HCT116 (cell line): ENCODE measurements at regions not wholly inside any gene's neighbourhood (a gene's known extent, or its start where the extent isn't known, plus 50 kb on each side); places are given as distances from the start of the nearest gene placed in this dataset.

Experiments
- ATAC-seq: fragments of 200-7000 bp; cut with Tn5 transposase; 2 replicates; pipeline ENCODE4 v1.9.1; 2020; ENCODE audit warnings: mild to moderate bottlenecking, moderate library complexity
- BruUV-seq: library from RNA; stranded (reverse); fragments of 400-500 nt; replicated peaks from 2 replicates; lab custom pipeline; 2021; lab: Mats Ljungman, UMichigan
- CTCF ChIA-PET: fragments of 300-600 bp; sonication (Branson Sonifier 250); formaldehyde crosslinking; loops from one replicate; lab custom pipeline; 2021; ENCODE audit warnings: antibody characterized with exemption; lab: Charles Lee
- POLR2A ChIA-PET: fragments of 300-600, 350-600 bp; sonication (Branson Sonifier 250); formaldehyde crosslinking; loops from one replicate; lab custom pipeline; 2021; ENCODE audit warnings: antibody characterized with exemption; lab: Charles Lee
- RAD21 ChIA-PET, 2 experiments: fragments of 300-600 bp; sonication (Branson Sonifier 250); formaldehyde crosslinking; loops; one replicate each; lab custom pipeline; 2023; ENCODE audit warnings: low total read pairs in 2 of 2; ENCODE audit not compliant: uncharacterized antibody in 2 of 2, unreplicated experiment in 2 of 2, low non-redundant PET in 1 of 2; lab: Charles Lee
- DNase-seq: peaks from one replicate; pipeline ENCODE4 v3.0.0-alpha.2; 2010; ENCODE audit warnings: low read depth, low spot score
- H2AFZ ChIP-seq: fragments of 200-600 bp; shearing (Covaris generic), sonication (generic); 2 replicates; pipeline ENCODE4 v1.6.1; 2017; ENCODE audit warnings: low read depth, mixed run types, mixed read lengths, antibody characterized with exemption, low read length; ENCODE audit not compliant: poor library complexity, severe bottlenecking
- H3K27ac ChIP-seq: 2 replicates; pipeline ENCODE4 v1.5.1; 2012; ENCODE audit warnings: low read depth, low read length
- H3K27me3 ChIP-seq: fragments of 200-600 bp; sonication (generic); 2 replicates; pipeline ENCODE4 v1.6.1; 2016; ENCODE audit warnings: mixed run types, low read length, mixed read lengths; ENCODE audit not compliant: insufficient read depth
- H3K36me3 ChIP-seq, 2 experiments: fragments of 200-500 bp in 1 of 2; fragments of 200-600 bp in 1 of 2; sonication (Bioruptor generic) in 1 of 2; sonication (generic) in 1 of 2; 2 replicates each; pipeline versions ENCODE4 v1.5.1 to v1.6.1; 2014 to 2016; ENCODE audit warnings: low read length in 2 of 2, inconsistent platforms in 1 of 2, mixed read lengths in 1 of 2, mixed run types in 1 of 2; ENCODE audit not compliant: insufficient read depth in 2 of 2, control insufficient read depth in 1 of 2
- H3K4me1 ChIP-seq, 2 experiments: fragments of 200-600 bp in 1 of 2; sonication (generic) in 1 of 2; 2 replicates each; pipeline versions ENCODE4 v1.5.1 to v1.6.1; 2012 to 2017; ENCODE audit warnings: low read length in 2 of 2, inconsistent platforms in 1 of 2, mild to moderate bottlenecking in 1 of 2, mixed read lengths in 1 of 2, mixed run types in 1 of 2, moderate library complexity in 1 of 2; ENCODE audit not compliant: insufficient read depth in 2 of 2, control insufficient read depth in 1 of 2
- H3K4me2 ChIP-seq: fragments of 200-600 bp; sonication (generic); 2 replicates; pipeline ENCODE4 v1.6.1; 2017; ENCODE audit warnings: mixed run types, low read length, mixed read lengths
- H3K4me3 ChIP-seq, 2 experiments: fragments of 200-600 bp in 1 of 2; sonication (generic) in 1 of 2; replicated peaks in 1 of 2; 2 replicates each; pipeline ENCODE4 v1.5.1; 2011 to 2016; ENCODE audit warnings: low read length in 2 of 2, control low read depth in 1 of 2, low read depth in 1 of 2, mild to moderate bottlenecking in 1 of 2, mixed read lengths in 1 of 2, mixed run types in 1 of 2
- H3K79me2 ChIP-seq: fragments of 200-600 bp; sonication (generic); 2 replicates; pipeline ENCODE4 v1.6.1; 2017; ENCODE audit warnings: mild to moderate bottlenecking, mixed run types, low read length, moderate library complexity, mixed read lengths; ENCODE audit not compliant: insufficient read depth
- H3K9ac ChIP-seq: fragments of 200-600 bp; sonication (generic); 2 replicates; pipeline ENCODE4 v1.6.1; 2016; ENCODE audit warnings: low read length, mixed read lengths
- H3K9me2 ChIP-seq: fragments of 200-600 bp; sonication (generic), shearing (Covaris generic); 2 replicates; pipeline ENCODE4 v1.6.1; 2017; ENCODE audit warnings: mixed run types, mild to moderate bottlenecking, moderate library complexity; ENCODE audit not compliant: insufficient read depth
- H3K9me3 ChIP-seq, 2 experiments: fragments of 200-500 bp in 1 of 2; fragments of 200-600 bp in 1 of 2; sonication (Bioruptor generic) in 1 of 2; sonication (generic) in 1 of 2; 2 replicates each; pipeline ENCODE4 v1.6.1; 2014 to 2017; ENCODE audit warnings: low read length in 2 of 2, mixed read lengths in 2 of 2, inconsistent platforms in 1 of 2, low read depth in 1 of 2, mild to moderate bottlenecking in 1 of 2, mixed run types in 1 of 2, moderate library complexity in 1 of 2; ENCODE audit not compliant: control insufficient read depth in 1 of 2, insufficient read depth in 1 of 2
- H4K20me1 ChIP-seq: fragments of 200-600 bp; sonication (generic), shearing (Covaris generic); 2 replicates; pipeline ENCODE4 v1.6.1; 2017; ENCODE audit warnings: mixed run types, mild to moderate bottlenecking, moderate library complexity; ENCODE audit not compliant: insufficient read depth
- ATF3 ChIP-seq: IDR thresholded peaks from 2 replicates; pipeline ENCODE4 v1.6.1; 2012
- CEBPB ChIP-seq: IDR thresholded peaks from 2 replicates; pipeline ENCODE4 v1.6.1; 2012; ENCODE audit warnings: low read depth
- EGR1 ChIP-seq: IDR thresholded peaks from 2 replicates; pipeline ENCODE4 v1.6.1; 2012; ENCODE audit warnings: low read depth
- EZH2phosphoT487 ChIP-seq: fragments of 200-600 bp; IDR thresholded peaks from 2 replicates; pipeline ENCODE4 v1.6.1; 2018; ENCODE audit warnings: antibody characterized with exemption, borderline replicate concordance
- FOSL1 ChIP-seq: IDR thresholded peaks from 2 replicates; pipeline ENCODE4 v1.6.1; 2012; ENCODE audit warnings: low read depth
- JUND ChIP-seq: IDR thresholded peaks from 2 replicates; pipeline ENCODE4 v1.6.1; 2012
- RAD21 ChIP-seq: IDR thresholded peaks from 2 replicates; pipeline ENCODE4 v1.6.1; 2012; ENCODE audit warnings: low read depth, mild to moderate bottlenecking
- SIN3A ChIP-seq: IDR thresholded peaks from 2 replicates; pipeline ENCODE4 v1.6.1; 2012; ENCODE audit warnings: low read depth
- SP1 ChIP-seq: IDR thresholded peaks from 2 replicates; pipeline ENCODE4 v1.6.1; 2012; ENCODE audit warnings: low read depth
- SRF ChIP-seq: IDR thresholded peaks from 2 replicates; pipeline ENCODE4 v1.6.1; 2012; ENCODE audit warnings: low read depth
- TCF7L2 ChIP-seq: IDR thresholded peaks from 2 replicates; pipeline ENCODE4 v1.7.0; 2011; ENCODE audit warnings: borderline replicate concordance, inconsistent platforms; ENCODE audit not compliant: insufficient read depth, insufficient read length; ENCODE audit errors: extremely low read depth
- YY1 ChIP-seq: IDR thresholded peaks from 2 replicates; pipeline ENCODE4 v1.6.1; 2011; ENCODE audit warnings: low read length, low read depth, moderate library complexity, mild to moderate bottlenecking; ENCODE audit not compliant: insufficient replicate concordance; ENCODE audit errors: extremely low read depth
- ZBTB33 ChIP-seq: IDR thresholded peaks from 2 replicates; pipeline ENCODE4 v1.6.1; 2011; ENCODE audit warnings: mild to moderate bottlenecking, low read length, moderate library complexity; ENCODE audit not compliant: insufficient replicate concordance; ENCODE audit errors: extremely low read depth
- ZFX ChIP-seq: fragments of 450-650 bp; IDR thresholded peaks from 2 replicates; pipeline ENCODE4 v1.6.1; 2017
- ZNF274 ChIP-seq: fragments of 200-500 bp; sonication (Bioruptor generic); IDR thresholded peaks from 2 replicates; pipeline ENCODE4 v1.6.1; 2014; ENCODE audit warnings: mild to moderate bottlenecking, low read depth, low read length, inconsistent platforms
- intact Hi-C: fragments of 100-400 bp; cut with micrococcal nuclease; formaldehyde crosslinking; loops from 2 replicates; pipeline ENCODE4 v1.10.0; 2022
- TF ChIP-seq, protein P1 (sequence below), 3 experiments: fragments of 200-600 bp in 1 of 3; sonication (generic) in 1 of 3; IDR thresholded peaks in 2 of 3; conservative IDR thresholded peaks in 1 of 3; 2 replicates each; pipeline ENCODE4 v1.5.1; 2012 to 2017; ENCODE audit warnings: low read depth in 2 of 3, low read length in 2 of 3, antibody characterized with exemption in 1 of 3, borderline replicate concordance in 1 of 3, control low read depth in 1 of 3, mild to moderate bottlenecking in 1 of 3, mixed read lengths in 1 of 3, mixed run types in 1 of 3, moderate library complexity in 1 of 3; ENCODE audit not compliant: insufficient read depth in 1 of 3
- TF ChIP-seq, protein P2 (sequence below): IDR thresholded peaks from 2 replicates; pipeline ENCODE4 v1.6.1; 2012; ENCODE audit warnings: low read depth

DNA sequence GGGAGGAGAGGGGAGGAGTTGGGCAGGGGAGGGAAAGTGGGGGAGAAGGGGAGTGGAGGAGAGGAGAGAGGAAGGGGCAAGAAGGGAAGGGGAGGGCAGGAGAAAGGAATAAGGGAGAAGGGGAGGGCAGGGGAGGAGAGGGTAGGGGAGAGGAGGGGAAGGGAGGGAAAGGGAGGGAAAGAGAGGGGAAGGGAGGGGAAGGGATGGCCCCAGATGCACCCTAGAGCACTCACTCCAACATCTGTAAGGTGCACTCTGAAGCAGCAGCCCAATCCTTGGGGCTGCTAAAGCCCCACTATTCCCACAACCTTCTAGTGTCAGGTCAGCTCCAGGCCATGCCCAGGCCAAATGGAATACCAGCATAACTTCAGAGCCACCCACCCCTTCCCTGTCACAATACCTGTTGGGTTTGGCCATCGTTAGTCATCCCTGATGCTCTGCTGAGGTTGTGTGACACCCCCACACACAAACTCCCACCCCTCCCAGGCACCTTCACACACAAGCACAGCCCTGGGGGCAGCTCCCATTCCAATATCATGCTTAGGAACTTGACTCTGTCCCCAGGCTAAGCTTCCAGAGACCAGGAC lies 55.7 kb upstream of the PKDCC start:
- no peak for TF ChIP-seq FOSL1
- no peak for TF ChIP-seq SRF
- no peak for TF ChIP-seq SP1
- no peak for TF ChIP-seq ZBTB33
- TF ChIP-seq JUND = no peak
- TF ChIP-seq ZFX = no peak
- TF ChIP-seq YY1 = no peak
- TF ChIP-seq RAD21 = no peak
- TF ChIP-seq TCF7L2 = no peak
- TF ChIP-seq CEBPB = no peak
- TF ChIP-seq ATF3 = no peak
- TF ChIP-seq EZH2phosphoT487 = no peak
- no peak for TF ChIP-seq ZNF274
- TF ChIP-seq, protein P1, sequence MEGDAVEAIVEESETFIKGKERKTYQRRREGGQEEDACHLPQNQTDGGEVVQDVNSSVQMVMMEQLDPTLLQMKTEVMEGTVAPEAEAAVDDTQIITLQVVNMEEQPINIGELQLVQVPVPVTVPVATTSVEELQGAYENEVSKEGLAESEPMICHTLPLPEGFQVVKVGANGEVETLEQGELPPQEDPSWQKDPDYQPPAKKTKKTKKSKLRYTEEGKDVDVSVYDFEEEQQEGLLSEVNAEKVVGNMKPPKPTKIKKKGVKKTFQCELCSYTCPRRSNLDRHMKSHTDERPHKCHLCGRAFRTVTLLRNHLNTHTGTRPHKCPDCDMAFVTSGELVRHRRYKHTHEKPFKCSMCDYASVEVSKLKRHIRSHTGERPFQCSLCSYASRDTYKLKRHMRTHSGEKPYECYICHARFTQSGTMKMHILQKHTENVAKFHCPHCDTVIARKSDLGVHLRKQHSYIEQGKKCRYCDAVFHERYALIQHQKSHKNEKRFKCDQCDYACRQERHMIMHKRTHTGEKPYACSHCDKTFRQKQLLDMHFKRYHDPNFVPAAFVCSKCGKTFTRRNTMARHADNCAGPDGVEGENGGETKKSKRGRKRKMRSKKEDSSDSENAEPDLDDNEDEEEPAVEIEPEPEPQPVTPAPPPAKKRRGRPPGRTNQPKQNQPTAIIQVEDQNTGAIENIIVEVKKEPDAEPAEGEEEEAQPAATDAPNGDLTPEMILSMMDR (IDR thresholded peaks at IDR 0.05 in 2 of 3, conservative IDR thresholded peaks at IDR 0.05 in 1 of 3; ENCODE audit: borderline replicate concordance in 1 of 3, insufficient read depth in 1 of 3, low read depth in 2 of 3, low read length in 2 of 3) = no peak
- TF ChIP-seq, protein P2, sequence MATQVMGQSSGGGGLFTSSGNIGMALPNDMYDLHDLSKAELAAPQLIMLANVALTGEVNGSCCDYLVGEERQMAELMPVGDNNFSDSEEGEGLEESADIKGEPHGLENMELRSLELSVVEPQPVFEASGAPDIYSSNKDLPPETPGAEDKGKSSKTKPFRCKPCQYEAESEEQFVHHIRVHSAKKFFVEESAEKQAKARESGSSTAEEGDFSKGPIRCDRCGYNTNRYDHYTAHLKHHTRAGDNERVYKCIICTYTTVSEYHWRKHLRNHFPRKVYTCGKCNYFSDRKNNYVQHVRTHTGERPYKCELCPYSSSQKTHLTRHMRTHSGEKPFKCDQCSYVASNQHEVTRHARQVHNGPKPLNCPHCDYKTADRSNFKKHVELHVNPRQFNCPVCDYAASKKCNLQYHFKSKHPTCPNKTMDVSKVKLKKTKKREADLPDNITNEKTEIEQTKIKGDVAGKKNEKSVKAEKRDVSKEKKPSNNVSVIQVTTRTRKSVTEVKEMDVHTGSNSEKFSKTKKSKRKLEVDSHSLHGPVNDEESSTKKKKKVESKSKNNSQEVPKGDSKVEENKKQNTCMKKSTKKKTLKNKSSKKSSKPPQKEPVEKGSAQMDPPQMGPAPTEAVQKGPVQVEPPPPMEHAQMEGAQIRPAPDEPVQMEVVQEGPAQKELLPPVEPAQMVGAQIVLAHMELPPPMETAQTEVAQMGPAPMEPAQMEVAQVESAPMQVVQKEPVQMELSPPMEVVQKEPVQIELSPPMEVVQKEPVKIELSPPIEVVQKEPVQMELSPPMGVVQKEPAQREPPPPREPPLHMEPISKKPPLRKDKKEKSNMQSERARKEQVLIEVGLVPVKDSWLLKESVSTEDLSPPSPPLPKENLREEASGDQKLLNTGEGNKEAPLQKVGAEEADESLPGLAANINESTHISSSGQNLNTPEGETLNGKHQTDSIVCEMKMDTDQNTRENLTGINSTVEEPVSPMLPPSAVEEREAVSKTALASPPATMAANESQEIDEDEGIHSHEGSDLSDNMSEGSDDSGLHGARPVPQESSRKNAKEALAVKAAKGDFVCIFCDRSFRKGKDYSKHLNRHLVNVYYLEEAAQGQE = no peak
- TF ChIP-seq EGR1 = no peak
- TF ChIP-seq SIN3A = no peak
- RAD21 ChIA-PET = no interaction called here
- DNase-seq (no peak), ATAC-seq (no peak)
- no peak overlapping the region for H3K4me3 ChIP-seq
- H3K36me3 ChIP-seq = no peaks in the 10 kb centered on the region
- no peaks in the 10 kb centered on the region for H3K9me2 ChIP-seq
- peaks cover 13% of the 10 kb centered on the region; the same call in 1 of the 2 replicates for H3K27me3 ChIP-seq
- intact Hi-C loops = no loop called here
- no TSS peak for BruUV-seq
- no peak overlapping the region for H2AFZ ChIP-seq
- no peak overlapping the region for H3K27ac ChIP-seq
- H3K79me2 ChIP-seq = no peaks in the 10 kb centered on the region
- H3K4me1 ChIP-seq = no peaks in the 10 kb centered on the region
- no peaks in the 10 kb centered on the region for H4K20me1 ChIP-seq
- H3K9me3 ChIP-seq = no peaks in the 10 kb centered on the region
- POLR2A ChIA-PET = no interaction called here
- CTCF ChIA-PET = no interaction called here
- H3K9ac ChIP-seq = no peak overlapping the region
- H3K4me2 ChIP-seq = no peak overlapping the region
